ENCODE measurements at regions not wholly inside any gene's neighbourhood (a gene's known extent, or its start where the extent isn't known, plus 50 kb on each side); places are given as distances from the start of the nearest gene placed in this dataset.
"Not testable (repeated sequence)": the region's sequence is repeated elsewhere in the genome, so short reads cannot be mapped to it uniquely, and the experiment has no call there.

GRCh38 chr12:131414155-131414922, 296.6 kb upstream of the SFSWAP start:
- TF ChIP-seq POLR2A, CTCF (IDR thresholded peaks at IDR 0.05): not testable (repeated sequence)

All from esophagus squamous epithelium (tissue), 4 donors.